Mesenchymal stem cell (in vitro differentiated cells and primary cell): ENCODE measurements at regions not wholly inside any gene's neighbourhood (a gene's known extent, or its start where the extent isn't known, plus 50 kb on each side); places are given as distances from the start of the nearest gene placed in this dataset.

Source experiments
- DNase-seq: peaks from one replicate; pipeline ENCODE4 v3.0.0-alpha.2; 2013
- H2AFZ ChIP-seq: one replicate; pipeline ENCODE4 v1.6.1; 2013; ENCODE audit warnings: low read depth, mild to moderate bottlenecking, control low read depth, inconsistent platforms, low read length, moderate library complexity
- H2AK5ac ChIP-seq: 2 replicates; pipeline ENCODE4 v1.6.1; 2013; ENCODE audit warnings: low read length, moderate library complexity, mild to moderate bottlenecking, inconsistent platforms; ENCODE audit not compliant: severe bottlenecking
- H2BK120ac ChIP-seq: one replicate; pipeline ENCODE4 v1.6.1; 2013; ENCODE audit warnings: low read depth, mild to moderate bottlenecking, inconsistent platforms, low read length, moderate library complexity
- H2BK12ac ChIP-seq, 2 experiments: one replicate each; pipeline ENCODE4 v1.6.1; 2013; ENCODE audit warnings: inconsistent platforms in 2 of 2, low read length in 2 of 2, mild to moderate bottlenecking in 2 of 2, moderate library complexity in 2 of 2, control low read depth in 1 of 2
- H2BK15ac ChIP-seq: one replicate; pipeline ENCODE4 v1.6.1; 2013; ENCODE audit warnings: mild to moderate bottlenecking, low read depth, inconsistent platforms; ENCODE audit not compliant: poor library complexity, severe bottlenecking
- H2BK5ac ChIP-seq: 2 replicates; pipeline ENCODE4 v1.6.1; 2013; ENCODE audit warnings: low read depth, mild to moderate bottlenecking, low read length, control low read depth, inconsistent platforms; ENCODE audit not compliant: poor library complexity, severe bottlenecking
- H3K14ac ChIP-seq, 2 experiments: one replicate each; pipeline ENCODE4 v1.6.1; 2013; ENCODE audit warnings: inconsistent platforms in 2 of 2, low read length in 2 of 2, control low read depth in 1 of 2, mild to moderate bottlenecking in 1 of 2, moderate library complexity in 1 of 2
- H3K18ac ChIP-seq, 2 experiments: one replicate each; pipeline ENCODE4 v1.6.1; 2013; ENCODE audit warnings: inconsistent platforms in 2 of 2, low read length in 2 of 2, control low read depth in 1 of 2, low read depth in 1 of 2, mild to moderate bottlenecking in 1 of 2
- H3K23ac ChIP-seq, 2 experiments: one replicate each; pipeline ENCODE4 v1.6.1; 2013; ENCODE audit warnings: inconsistent platforms in 2 of 2, low read length in 2 of 2, mild to moderate bottlenecking in 2 of 2, moderate library complexity in 2 of 2, control low read depth in 1 of 2
- H3K27ac ChIP-seq: 2 replicates; pipeline ENCODE4 v1.5.1; 2013; ENCODE audit warnings: mild to moderate bottlenecking, moderate library complexity, low read length, control low read depth, inconsistent platforms; ENCODE audit not compliant: poor library complexity, severe bottlenecking
- H3K27me3 ChIP-seq, 2 experiments: 2 replicates each; pipeline versions ENCODE4 v1.6.1 to v1.7.0; 2013; ENCODE audit warnings: low read length in 2 of 2, mild to moderate bottlenecking in 2 of 2, moderate library complexity in 2 of 2, control low read depth in 1 of 2, inconsistent platforms in 1 of 2; ENCODE audit not compliant: control insufficient read depth in 1 of 2, insufficient read depth in 1 of 2
- H3K36me3 ChIP-seq, 2 experiments: 2 replicates each; pipeline versions ENCODE4 v1.6.1 to v1.7.0; 2013; ENCODE audit warnings: low read length in 2 of 2, control low read depth in 1 of 2, inconsistent platforms in 1 of 2, low read depth in 1 of 2, mild to moderate bottlenecking in 1 of 2; ENCODE audit not compliant: insufficient read depth in 2 of 2, control insufficient read depth in 1 of 2
- H3K4ac ChIP-seq, 2 experiments: one replicate each; pipeline ENCODE4 v1.6.1; 2013; ENCODE audit warnings: inconsistent platforms in 2 of 2, low read length in 2 of 2, mild to moderate bottlenecking in 2 of 2, moderate library complexity in 2 of 2, control low read depth in 1 of 2, low read depth in 1 of 2
- H3K4me1 ChIP-seq: 2 replicates; pipeline ENCODE4 v1.6.1; 2013; ENCODE audit warnings: low read depth, low read length, control low read depth; ENCODE audit not compliant: control insufficient read depth, insufficient read depth
- H3K4me2 ChIP-seq: 2 replicates; pipeline ENCODE4 v1.6.1; 2013; ENCODE audit warnings: low read length, mild to moderate bottlenecking, inconsistent platforms; ENCODE audit not compliant: poor library complexity, severe bottlenecking
- H3K4me3 ChIP-seq, 2 experiments: 2 replicates each; pipeline versions ENCODE4 v1.5.1 to v1.7.0; 2013; ENCODE audit warnings: low read length in 2 of 2, mild to moderate bottlenecking in 2 of 2, control low read depth in 1 of 2, low read depth in 1 of 2; ENCODE audit not compliant: insufficient read depth in 1 of 2
- H3K79me1 ChIP-seq: replicated peaks from 2 replicates; pipeline ENCODE4 v1.6.1; 2013; ENCODE audit warnings: mild to moderate bottlenecking, control low read depth, low read length, inconsistent platforms; ENCODE audit not compliant: poor library complexity, severe bottlenecking
- H3K9ac ChIP-seq: 2 replicates; pipeline ENCODE4 v1.7.0; 2013; ENCODE audit warnings: mild to moderate bottlenecking, low read length, moderate library complexity
- H3K9me3 ChIP-seq: 2 replicates; pipeline ENCODE4 v1.7.0; 2013; ENCODE audit warnings: mild to moderate bottlenecking, low read length; ENCODE audit not compliant: control insufficient read depth
- H4K8ac ChIP-seq: one replicate; pipeline ENCODE4 v1.6.1; 2013; ENCODE audit warnings: inconsistent platforms, mild to moderate bottlenecking, low read length, moderate library complexity
- H4K91ac ChIP-seq: one replicate; pipeline ENCODE4 v1.6.1; 2013; ENCODE audit warnings: mild to moderate bottlenecking, low read length, inconsistent platforms
- WGBS: methylation state at CpG from one replicate; pipeline ENCODE4 v1.1.7; 2013; ENCODE audit warnings: mixed read lengths; 5-methylcytosine and 5-hydroxymethylcytosine counted together

DNA sequence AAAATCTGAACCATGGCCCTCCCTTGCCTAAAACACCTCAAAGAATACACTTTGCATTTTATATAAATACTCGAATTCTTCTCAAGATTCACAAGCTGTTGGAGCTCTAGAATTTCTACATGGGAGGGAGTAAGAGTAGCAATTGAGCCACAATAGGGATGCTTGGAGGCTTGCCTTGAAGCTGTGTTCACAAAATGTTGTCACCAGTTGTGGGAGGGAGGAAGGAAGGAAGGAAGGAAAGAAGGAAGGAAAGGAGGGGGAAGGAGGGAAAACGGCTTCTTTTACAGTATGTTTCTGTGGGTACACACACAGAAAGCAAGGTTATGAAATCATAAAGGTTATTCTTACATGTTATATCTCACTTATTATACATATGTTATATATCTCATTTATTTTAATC lies 128.6 kb upstream of the PEG3 start:
- Histone ChIP-seq H3K79me1 (no peaks in the 10 kb centered on the region), H4K91ac (no peak overlapping the region), H2BK15ac (no peak overlapping the region), H3K27me3 (no peaks in the 10 kb centered on the region), H3K4me3 (no peak overlapping the region), H3K4me1 (no peaks in the 10 kb centered on the region), H2BK12ac (no peak overlapping the region), H3K18ac (no peak overlapping the region), H3K14ac (no peak overlapping the region), H3K4me2 (no peak overlapping the region), H3K4ac (no peak overlapping the region), H3K9me3 (peaks cover 11% of the 10 kb centered on the region), H4K8ac (no peak overlapping the region), H2BK120ac (no peak overlapping the region), H3K9ac (no peak overlapping the region), H2BK5ac (no peak overlapping the region), H3K36me3 (no peaks in the 10 kb centered on the region), H3K23ac (no peak overlapping the region), H2AFZ (no peak overlapping the region), H3K27ac (no peak overlapping the region), H2AK5ac (no peak overlapping the region)
- 25% methylated on average over 1 of the region's 2 CpGs for WGBS
- no peak for DNase-seq

GRCh38 chr19:56969759-56970178 lies 129.2 kb upstream of the PEG3 start:
- Histone ChIP-seq H2AFZ (no peak overlapping the region), H2BK12ac (no peak overlapping the region), H3K36me3 (no peaks in the 10 kb centered on the region), H3K27ac (no peak overlapping the region), H2BK120ac (no peak overlapping the region), H4K91ac (no peak overlapping the region), H3K9me3 (peaks cover 13% of the 10 kb centered on the region), H3K9ac (no peak overlapping the region), H2BK15ac (no peak overlapping the region), H2BK5ac (no peak overlapping the region), H3K18ac (no peak overlapping the region), H2AK5ac (no peak overlapping the region), H4K8ac (no peak overlapping the region), H3K14ac (no peak overlapping the region), H3K79me1 (no peaks in the 10 kb centered on the region), H3K27me3 (no peaks in the 10 kb centered on the region), H3K4me3 (no peak overlapping the region), H3K4ac (no peak overlapping the region), H3K4me2 (no peak overlapping the region), H3K23ac (no peak overlapping the region), H3K4me1 (no peaks in the 10 kb centered on the region)
- WGBS: 54% methylated on average over 6 of the region's 6 CpGs
- no peak for DNase-seq

DNA sequence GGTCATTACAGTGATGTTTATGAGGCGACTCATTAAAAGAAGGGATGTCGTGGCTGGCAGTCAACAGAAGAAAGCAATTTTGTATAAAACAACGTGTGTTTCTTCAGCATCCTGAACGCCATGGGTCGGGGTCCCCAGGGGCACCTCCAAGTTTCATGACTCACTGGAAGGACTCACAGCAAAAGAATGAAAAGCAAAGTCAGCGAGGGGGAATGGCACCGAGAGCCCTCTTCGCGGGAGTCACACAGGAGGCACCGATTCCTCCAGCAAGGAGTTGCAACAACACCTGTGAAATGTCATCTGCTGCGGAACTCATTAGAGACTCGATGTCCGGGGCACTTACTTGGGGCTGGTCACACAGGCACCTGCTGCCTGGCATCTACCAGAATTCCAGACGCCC lies 130.7 kb upstream of the PEG3 start:
- Histone ChIP-seq H4K91ac (no peak overlapping the region), H2BK15ac (no peak overlapping the region), H3K27me3 (no peaks in the 10 kb centered on the region), H3K27ac (no peak overlapping the region), H3K4me3 (no peak overlapping the region), H3K9ac (no peak overlapping the region), H3K4me2 (no peak overlapping the region), H4K8ac (no peak overlapping the region), H3K79me1 (no peaks in the 10 kb centered on the region), H3K23ac (no peak overlapping the region), H2BK12ac (no peak overlapping the region), H3K4me1 (no peaks in the 10 kb centered on the region), H2BK5ac (no peak overlapping the region), H2AFZ (no peak overlapping the region), H2AK5ac (no peak overlapping the region), H3K14ac (no peak overlapping the region), H3K9me3 (peaks cover 14% of the 10 kb centered on the region), H3K18ac (no peak overlapping the region), H2BK120ac (no peak overlapping the region), H3K36me3 (no peaks in the 10 kb centered on the region), H3K4ac (no peak overlapping the region)
- DNase-seq: no peak
- WGBS: 70% methylated on average over 14 of the region's 14 CpGs

DNA sequence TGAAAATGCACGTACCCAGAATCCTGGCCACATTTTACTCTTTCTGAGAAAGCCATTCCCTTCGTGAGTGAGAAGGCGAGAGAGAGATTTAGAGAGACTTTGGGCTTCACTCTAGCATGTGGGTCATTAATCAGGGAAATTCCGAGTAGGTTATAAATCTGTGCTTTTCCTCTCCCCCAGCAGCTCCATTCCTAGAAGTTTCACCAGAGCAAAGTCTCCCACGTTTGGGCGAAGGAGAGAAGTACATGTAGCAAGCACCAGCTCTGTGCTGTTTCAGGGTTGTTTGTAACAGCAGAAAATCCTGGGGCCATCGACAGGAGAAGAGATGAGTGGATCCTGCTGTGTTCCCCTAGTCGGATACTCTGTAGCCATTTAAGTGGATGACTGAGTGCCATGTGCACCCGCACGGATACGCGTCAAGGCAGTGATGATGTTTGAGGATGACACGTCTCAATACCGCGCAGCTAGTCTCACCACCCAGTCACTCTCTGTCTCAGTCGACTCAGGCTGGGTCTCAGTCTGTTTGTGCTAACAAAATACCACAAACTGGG lies 131.8 kb upstream of the PEG3 start:
- Histone ChIP-seq H3K18ac (no peak overlapping the region), H2AFZ (no peak overlapping the region), H3K9ac (no peak overlapping the region), H3K79me1 (no peaks in the 10 kb centered on the region), H3K4me2 (no peak overlapping the region), H4K8ac (no peak overlapping the region), H3K4ac (no peak overlapping the region), H3K4me3 (no peak overlapping the region), H2AK5ac (no peak overlapping the region), H3K9me3 (peaks cover 14% of the 10 kb centered on the region), H3K4me1 (no peaks in the 10 kb centered on the region), H2BK5ac (no peak overlapping the region), H3K36me3 (no peaks in the 10 kb centered on the region), H3K27me3 (no peaks in the 10 kb centered on the region), H3K14ac (no peak overlapping the region), H2BK120ac (no peak overlapping the region), H3K23ac (no peak overlapping the region), H3K27ac (no peak overlapping the region), H2BK12ac (no peak overlapping the region), H2BK15ac (no peak overlapping the region), H4K91ac (no peak overlapping the region)
- 73% methylated on average over 14 of the region's 16 CpGs for WGBS
- no peak for DNase-seq
